ENCODE measurements at regions not wholly inside any gene's neighbourhood (a gene's known extent, or its start where the extent isn't known, plus 50 kb on each side); places are given as distances from the start of the nearest gene placed in this dataset.

DNA sequence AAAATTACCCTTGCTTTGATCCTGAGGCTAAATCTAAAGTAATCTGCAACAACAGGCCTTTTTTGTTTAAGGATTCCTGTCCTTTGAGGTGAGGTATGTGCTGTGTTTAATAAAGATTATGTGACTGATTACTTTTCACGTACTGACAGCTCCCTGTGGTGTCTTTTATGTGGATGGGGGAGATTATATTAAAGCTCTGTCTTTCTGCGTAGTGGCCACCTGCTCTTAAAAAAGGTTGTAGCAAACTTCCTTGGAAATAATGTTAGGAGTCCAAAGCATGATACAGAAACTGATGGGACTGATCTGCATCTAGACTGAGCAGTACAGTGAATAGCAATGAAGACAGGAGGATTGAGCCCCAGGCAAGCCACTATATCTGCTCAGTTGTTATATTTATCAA lies 453.0 kb upstream of the GOLIM4 start:
- no peaks in the 10 kb centered on the region for H3K27me3 ChIP-seq
- no peak for TF ChIP-seq POLR2A (IDR thresholded peaks at IDR 0.05)
- TF ChIP-seq, protein P1, sequence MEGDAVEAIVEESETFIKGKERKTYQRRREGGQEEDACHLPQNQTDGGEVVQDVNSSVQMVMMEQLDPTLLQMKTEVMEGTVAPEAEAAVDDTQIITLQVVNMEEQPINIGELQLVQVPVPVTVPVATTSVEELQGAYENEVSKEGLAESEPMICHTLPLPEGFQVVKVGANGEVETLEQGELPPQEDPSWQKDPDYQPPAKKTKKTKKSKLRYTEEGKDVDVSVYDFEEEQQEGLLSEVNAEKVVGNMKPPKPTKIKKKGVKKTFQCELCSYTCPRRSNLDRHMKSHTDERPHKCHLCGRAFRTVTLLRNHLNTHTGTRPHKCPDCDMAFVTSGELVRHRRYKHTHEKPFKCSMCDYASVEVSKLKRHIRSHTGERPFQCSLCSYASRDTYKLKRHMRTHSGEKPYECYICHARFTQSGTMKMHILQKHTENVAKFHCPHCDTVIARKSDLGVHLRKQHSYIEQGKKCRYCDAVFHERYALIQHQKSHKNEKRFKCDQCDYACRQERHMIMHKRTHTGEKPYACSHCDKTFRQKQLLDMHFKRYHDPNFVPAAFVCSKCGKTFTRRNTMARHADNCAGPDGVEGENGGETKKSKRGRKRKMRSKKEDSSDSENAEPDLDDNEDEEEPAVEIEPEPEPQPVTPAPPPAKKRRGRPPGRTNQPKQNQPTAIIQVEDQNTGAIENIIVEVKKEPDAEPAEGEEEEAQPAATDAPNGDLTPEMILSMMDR (IDR thresholded peaks at IDR 0.05), result no peak
- H3K27ac ChIP-seq, result no peak overlapping the region
- WGBS, 2 donors, result 71 to 73% methylated on average over 2 of the region's 2 CpGs
- DNase-seq (no peak), ATAC-seq (ENCODE audit: low FRiP score in 2 of 2) (no peak)
- no peaks in the 10 kb centered on the region for H3K36me3 ChIP-seq
- H3K4me3 ChIP-seq, result no peak overlapping the region
- no peaks in the 10 kb centered on the region for H3K9me3 ChIP-seq
- H3K4me1 ChIP-seq, result no peaks in the 10 kb centered on the region

DNA sequence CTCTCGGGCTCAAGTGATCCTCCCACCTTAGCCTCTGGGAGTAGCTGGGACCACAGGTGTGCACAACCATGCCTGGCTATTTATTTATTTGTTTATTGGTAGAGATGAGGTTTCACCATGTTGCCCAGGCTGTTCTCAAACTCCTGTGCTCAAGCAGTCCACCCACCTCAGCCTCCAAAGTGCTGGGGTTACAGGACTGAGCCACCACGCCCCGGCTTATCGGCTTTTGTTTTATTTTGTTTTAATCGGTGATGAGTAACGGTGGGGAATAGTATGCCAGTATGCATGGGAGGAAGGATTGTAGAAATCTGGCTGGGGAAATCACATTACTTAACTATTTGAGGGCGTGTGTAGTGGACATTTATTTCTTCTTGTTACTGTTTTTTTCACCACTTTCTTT lies 451.0 kb upstream of the GOLIM4 start:
- no peak overlapping the region for H3K4me3 ChIP-seq
- no peaks in the 10 kb centered on the region for H3K36me3 ChIP-seq
- TF ChIP-seq EP300 (IDR thresholded peaks at IDR 0.05) (no peak), POLR2A (IDR thresholded peaks at IDR 0.05) (no peak), POLR2AphosphoS5 (IDR thresholded peaks at IDR 0.05) (no peak)
- TF ChIP-seq, protein P1 (IDR thresholded peaks at IDR 0.05), result no peak
- H3K27me3 ChIP-seq, result no peaks in the 10 kb centered on the region
- no peaks in the 10 kb centered on the region for H3K9me3 ChIP-seq
- no peak for ATAC-seq (ENCODE audit: low FRiP score in 2 of 2)
- DNase-seq, result no peak
- WGBS, 2 donors, result 84 to 91% methylated on average over 7 of the region's 7 CpGs
- H3K27ac ChIP-seq, result no peak overlapping the region
- no peaks in the 10 kb centered on the region for H3K4me1 ChIP-seq

DNA sequence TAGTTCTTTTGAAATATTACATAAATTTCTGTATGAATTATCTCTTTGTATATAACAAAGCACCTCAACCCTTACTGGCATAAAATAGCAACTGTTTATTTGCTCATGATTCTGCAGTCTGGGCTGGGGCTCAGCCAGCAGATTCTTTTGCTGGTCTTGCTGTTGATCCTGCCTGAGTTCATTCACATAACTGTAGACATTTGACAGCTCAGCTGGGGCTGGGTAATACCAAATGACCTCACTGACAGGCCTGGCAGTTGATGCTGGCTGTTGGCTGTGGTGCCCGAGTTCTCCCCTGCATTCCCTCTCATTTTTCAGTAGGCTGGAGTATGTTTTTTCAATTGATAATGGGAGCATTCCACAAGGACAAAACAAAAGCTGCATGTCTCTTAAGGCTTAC lies 449.9 kb upstream of the GOLIM4 start:
- WGBS, 2 donors, result 56 to 80% methylated on average over 1 of the region's 1 CpG
- Histone ChIP-seq H3K36me3 (no peaks in the 10 kb centered on the region), H3K9me3 (no peaks in the 10 kb centered on the region), H3K4me3 (no peak overlapping the region), H3K27me3 (no peaks in the 10 kb centered on the region), H3K4me1 (no peaks in the 10 kb centered on the region), H3K27ac (no peak overlapping the region)
- TF ChIP-seq POLR2AphosphoS5 (IDR thresholded peaks at IDR 0.05), result no peak
- TF ChIP-seq EP300 (IDR thresholded peaks at IDR 0.05), result no peak
- TF ChIP-seq POLR2A (IDR thresholded peaks at IDR 0.05), result no peak
- TF ChIP-seq, protein P1 (IDR thresholded peaks at IDR 0.05), result no peak
- no peak for ATAC-seq (ENCODE audit: low FRiP score in 2 of 2)
- DNase-seq, result no peak

DNA sequence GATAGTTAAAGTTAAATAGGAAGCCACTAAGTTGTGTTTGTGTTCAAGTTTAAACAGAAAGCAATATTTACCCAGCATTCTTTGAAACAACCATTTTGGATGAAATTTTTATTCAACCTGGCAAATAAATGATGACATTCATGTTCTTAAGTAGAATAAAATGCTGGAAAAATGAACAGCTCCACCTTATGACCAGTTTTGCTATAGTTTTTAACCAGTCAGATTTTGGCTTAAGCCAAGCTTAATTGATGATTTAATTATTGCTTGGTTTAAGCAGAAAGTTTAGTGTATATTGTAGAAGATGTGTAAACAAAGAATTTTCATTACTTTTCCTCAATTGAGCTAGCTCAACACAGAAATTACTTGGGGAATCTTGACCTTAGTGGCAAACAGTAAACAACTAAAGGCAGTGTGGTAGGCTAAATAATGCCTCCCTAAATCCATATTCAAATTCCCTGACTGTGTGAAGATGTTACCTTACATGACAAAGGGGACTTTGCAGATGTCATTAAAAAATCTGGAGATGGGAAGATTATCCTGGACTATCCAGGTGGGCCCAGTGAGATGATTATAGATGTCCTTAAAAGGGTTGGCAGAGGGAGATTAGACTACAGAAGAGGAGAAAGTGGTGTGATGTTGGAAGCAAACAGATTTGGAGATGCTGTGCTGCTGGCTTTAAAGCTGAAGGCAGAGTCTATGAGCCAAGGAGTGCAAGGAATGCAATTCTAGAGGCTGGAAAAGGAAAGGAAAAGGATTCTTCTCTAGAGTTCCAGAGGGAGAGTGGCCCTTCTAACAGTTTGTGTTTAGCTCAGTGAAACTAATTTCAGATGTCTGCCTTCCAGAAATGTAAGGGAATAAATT lies 448.6 kb upstream of the GOLIM4 start:
- H3K4me3 ChIP-seq, result no peak overlapping the region
- DNase-seq (no peak), ATAC-seq (ENCODE audit: low FRiP score in 2 of 2) (no peak)
- H3K4me1 ChIP-seq, result no peaks in the 10 kb centered on the region
- no peaks in the 10 kb centered on the region for H3K9me3 ChIP-seq
- H3K27ac ChIP-seq, result no peak overlapping the region
- no peaks in the 10 kb centered on the region for H3K27me3 ChIP-seq
- no peaks in the 10 kb centered on the region for H3K36me3 ChIP-seq
- TF ChIP-seq, protein P1 (IDR thresholded peaks at IDR 0.05), result no peak
- TF ChIP-seq EP300 (IDR thresholded peaks at IDR 0.05) (no peak), POLR2AphosphoS5 (IDR thresholded peaks at IDR 0.05) (no peak), POLR2A (IDR thresholded peaks at IDR 0.05) (no peak)

DNA sequence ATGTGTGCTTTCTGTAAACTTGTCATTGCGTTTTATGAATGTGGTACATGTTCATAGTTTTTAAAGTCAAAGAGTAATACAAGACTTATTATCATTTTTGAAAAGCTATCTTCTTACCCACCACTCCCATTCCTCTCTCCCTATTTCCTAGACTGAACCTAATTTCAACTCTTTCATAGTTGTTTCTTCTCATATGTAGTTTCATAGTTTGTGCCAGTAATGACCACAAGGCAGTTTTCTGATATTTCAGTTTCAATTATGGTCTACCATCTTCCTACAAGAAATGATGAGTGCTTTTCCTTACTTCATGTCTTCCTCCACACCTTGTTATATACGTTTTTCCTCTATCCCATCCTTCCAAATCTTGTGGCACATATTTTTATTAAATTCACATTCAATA lies 445.0 kb upstream of the GOLIM4 start:
- no peak for ATAC-seq (ENCODE audit: low FRiP score in 2 of 2)
- Histone ChIP-seq H3K36me3 (no peaks in the 10 kb centered on the region), H3K27me3 (no peaks in the 10 kb centered on the region), H3K4me1 (no peaks in the 10 kb centered on the region), H3K27ac (no peak overlapping the region), H3K9me3 (no peaks in the 10 kb centered on the region), H3K4me3 (no peak overlapping the region)
- no peak for TF ChIP-seq POLR2A (IDR thresholded peaks at IDR 0.05)
- TF ChIP-seq, protein P1 (IDR thresholded peaks at IDR 0.05), result no peak
- WGBS, 2 donors, result 27 to 29% methylated on average over 2 of the region's 2 CpGs
- no peak for DNase-seq

Measured in upper lobe of left lung (tissue), 6 donors.